Esophagus squamous epithelium (tissue), 5 donors: ENCODE measurements at regions not wholly inside any gene's neighbourhood (a gene's known extent, or its start where the extent isn't known, plus 50 kb on each side); places are given as distances from the start of the nearest gene placed in this dataset.
A peak's percentile ranks its signal among the peaks of the same experiment; 100 is the strongest.

Experiments
- DNase-seq: peaks from one replicate; lab custom pipeline; 2025; lab: John Stamatoyannopoulos, UW
- H3K27ac ChIP-seq, 4 donors: fragments of 200-600 bp; sonication (generic); one replicate each; pipeline ENCODE4 v1.5.1; 2016 to 2019; ENCODE audit warnings: mild to moderate bottlenecking in 1 of 4
- H3K27me3 ChIP-seq, 4 donors: fragments of 200-600 bp; sonication (generic); 1 replicate in 3 of 4; 2 replicates in 1 of 4; pipeline versions ENCODE4 v1.5.1 to v1.6.0; 2017 to 2021; ENCODE audit warnings: antibody characterized with exemption in 1 of 4
- H3K36me3 ChIP-seq, 3 donors: fragments of 200-600 bp; sonication (generic); one replicate each; pipeline ENCODE4 v1.5.1; 2016 to 2019
- H3K4me1 ChIP-seq, 3 donors: fragments of 200-600 bp; sonication (generic); one replicate each; pipeline ENCODE4 v1.5.1; 2017 to 2019
- H3K4me3 ChIP-seq, 4 donors: fragments of 200-600 bp; sonication (generic); 1 replicate in 3 of 4; 2 replicates in 1 of 4; pipeline ENCODE4 v1.5.1; 2016 to 2019; ENCODE audit warnings: mild to moderate bottlenecking in 2 of 4, moderate library complexity in 1 of 4
- H3K9me3 ChIP-seq, 3 donors: fragments of 200-600 bp; sonication (generic); one replicate each; pipeline ENCODE4 v1.5.1; 2016 to 2019
- POLR2A ChIP-seq, 4 donors: fragments of 450-650 bp; IDR thresholded peaks; one replicate each; pipeline ENCODE4 v1.6.1; 2017; ENCODE audit warnings: antibody characterized with exemption in 4 of 4, mild to moderate bottlenecking in 4 of 4, moderate library complexity in 3 of 4
- WGBS, 2 donors: methylation state at CpG; one replicate each; pipeline ENCODE4 v1.1.5; 2018; 5-methylcytosine and 5-hydroxymethylcytosine counted together
- intact Hi-C: fragments of 100-400 bp; cut with DNase I; formaldehyde crosslinking; loops from one replicate; pipeline ENCODE4 v1.15.0; 2022
- TF ChIP-seq, protein P1 (sequence below), 6 experiments: fragments of 450-650 bp in 4 of 6; fragments of 200-600 bp in 2 of 6; sonication (generic) in 2 of 6; IDR thresholded peaks; one replicate each; pipeline ENCODE4 v1.5.1; 2016 to 2019; ENCODE audit warnings: antibody characterized with exemption in 6 of 6, mild to moderate bottlenecking in 4 of 6, moderate library complexity in 4 of 6
- donor health status: DM: yes; HTN: yes; CAD: no.

DNA sequence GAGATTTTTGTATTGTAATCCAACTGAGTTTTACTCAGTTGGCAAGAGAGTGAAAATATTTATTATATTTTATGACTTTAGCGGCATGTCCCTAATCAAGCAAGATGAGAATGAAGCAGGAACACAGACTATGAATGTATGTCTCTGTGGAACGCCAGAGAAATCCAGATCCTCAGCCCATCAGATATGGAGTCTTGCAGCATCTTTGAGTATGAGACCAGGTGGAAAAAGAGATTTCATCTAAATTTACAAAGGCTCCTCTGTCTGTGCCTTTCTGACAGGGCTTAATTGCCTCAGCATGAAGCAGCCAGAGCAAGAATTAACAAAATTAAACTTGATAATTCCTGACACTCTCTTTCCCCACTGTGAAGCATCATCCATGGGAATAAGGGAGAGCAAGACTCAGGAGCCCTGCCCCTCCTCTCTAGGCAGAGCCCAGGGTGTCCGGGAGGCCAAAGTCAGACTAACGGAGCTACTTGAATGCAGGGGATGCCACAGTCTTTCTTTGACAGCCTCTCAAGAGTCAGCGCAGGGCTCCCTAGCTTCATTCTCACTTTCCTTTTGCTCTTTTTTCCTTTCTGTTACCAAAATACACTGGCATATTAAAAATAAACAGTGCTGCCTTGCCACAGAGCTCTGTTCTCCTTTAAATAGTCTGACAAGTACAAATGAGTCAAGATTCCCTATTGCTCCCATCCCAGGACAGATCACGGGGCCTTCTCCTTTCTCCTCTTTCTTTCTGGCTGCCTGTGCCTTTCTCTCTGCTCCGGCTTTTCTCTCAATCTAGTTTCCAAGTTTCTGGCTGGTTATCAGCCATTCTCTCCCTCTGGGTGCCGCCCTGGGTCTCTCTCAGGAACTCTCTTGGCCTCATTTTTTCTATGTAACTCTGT, 132.2 kb upstream of the INHBA start:
- H3K9me3 ChIP-seq = no peaks in the 10 kb centered on the region
- no peaks in the 10 kb centered on the region for H3K27me3 ChIP-seq
- TF ChIP-seq, protein P1, sequence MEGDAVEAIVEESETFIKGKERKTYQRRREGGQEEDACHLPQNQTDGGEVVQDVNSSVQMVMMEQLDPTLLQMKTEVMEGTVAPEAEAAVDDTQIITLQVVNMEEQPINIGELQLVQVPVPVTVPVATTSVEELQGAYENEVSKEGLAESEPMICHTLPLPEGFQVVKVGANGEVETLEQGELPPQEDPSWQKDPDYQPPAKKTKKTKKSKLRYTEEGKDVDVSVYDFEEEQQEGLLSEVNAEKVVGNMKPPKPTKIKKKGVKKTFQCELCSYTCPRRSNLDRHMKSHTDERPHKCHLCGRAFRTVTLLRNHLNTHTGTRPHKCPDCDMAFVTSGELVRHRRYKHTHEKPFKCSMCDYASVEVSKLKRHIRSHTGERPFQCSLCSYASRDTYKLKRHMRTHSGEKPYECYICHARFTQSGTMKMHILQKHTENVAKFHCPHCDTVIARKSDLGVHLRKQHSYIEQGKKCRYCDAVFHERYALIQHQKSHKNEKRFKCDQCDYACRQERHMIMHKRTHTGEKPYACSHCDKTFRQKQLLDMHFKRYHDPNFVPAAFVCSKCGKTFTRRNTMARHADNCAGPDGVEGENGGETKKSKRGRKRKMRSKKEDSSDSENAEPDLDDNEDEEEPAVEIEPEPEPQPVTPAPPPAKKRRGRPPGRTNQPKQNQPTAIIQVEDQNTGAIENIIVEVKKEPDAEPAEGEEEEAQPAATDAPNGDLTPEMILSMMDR (IDR thresholded peaks at IDR 0.05) = no peak
- no peak for TF ChIP-seq POLR2A (IDR thresholded peaks at IDR 0.05)
- WGBS, 2 donors = 53 to 65% methylated on average over 6 to 8 of the region's 8 CpGs
- H3K4me1 ChIP-seq = peaks cover 0 to 12% (median 0%) of the 10 kb centered on the region in 3 donors
- peak overlapping the region in 3 of 4 donors; percentile 60 to 72 (median 60) for H3K27ac ChIP-seq
- no peak for DNase-seq
- H3K4me3 ChIP-seq = peak overlapping the region in 1 of 4 donors; percentile 19
- intact Hi-C loops = no loop called here
- no peaks in the 10 kb centered on the region for H3K36me3 ChIP-seq

GRCh38 chr7:41832941-41833340, 130.1 kb upstream of the INHBA start:
- H3K36me3 ChIP-seq = no peaks in the 10 kb centered on the region
- no peaks in the 10 kb centered on the region for H3K9me3 ChIP-seq
- no peak overlapping the region for H3K27ac ChIP-seq
- H3K4me1 ChIP-seq = peaks cover 0 to 12% (median 0%) of the 10 kb centered on the region in 3 donors
- TF ChIP-seq, protein P1 (IDR thresholded peaks at IDR 0.05) = no peak
- TF ChIP-seq POLR2A (IDR thresholded peaks at IDR 0.05) = no peak
- intact Hi-C loops = no loop called here
- no peak overlapping the region for H3K4me3 ChIP-seq
- WGBS, 2 donors = 58 to 80% methylated on average over 4 of the region's 4 CpGs
- H3K27me3 ChIP-seq = no peaks in the 10 kb centered on the region
- no peak for DNase-seq

DNA sequence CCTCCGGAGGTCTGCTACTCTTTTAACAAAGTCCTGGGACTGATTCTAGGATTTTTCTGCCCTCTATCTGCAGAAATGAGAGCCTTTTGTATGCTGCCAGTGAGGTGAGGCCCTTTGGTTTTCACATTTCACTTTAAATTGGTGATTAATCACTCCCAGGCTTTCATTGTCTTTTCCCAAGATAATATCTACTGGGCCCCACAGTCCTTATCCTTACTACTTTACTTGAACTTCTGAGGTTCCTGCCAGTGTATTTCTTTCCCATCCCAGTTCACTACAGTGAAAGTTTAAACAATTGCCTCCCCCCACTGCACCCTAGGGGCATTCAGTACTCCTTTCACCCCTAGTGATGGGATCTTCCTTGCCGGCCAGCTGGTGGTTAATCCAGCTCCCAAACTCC, 127.4 kb upstream of the INHBA start:
- Histone ChIP-seq H3K4me1 (peaks cover 0 to 5% (median 0%) of the 10 kb centered on the region in 3 donors), H3K27ac (no peak overlapping the region), H3K4me3 (no peak overlapping the region), H3K9me3 (no peaks in the 10 kb centered on the region), H3K27me3 (no peaks in the 10 kb centered on the region), H3K36me3 (no peaks in the 10 kb centered on the region)
- WGBS, 2 donors = 38 to 55% methylated on average over 1 to 2 of the region's 2 CpGs
- DNase-seq = no peak
- intact Hi-C loops = no loop called here
- TF ChIP-seq, protein P1 (IDR thresholded peaks at IDR 0.05) = no peak
- no peak for TF ChIP-seq POLR2A (IDR thresholded peaks at IDR 0.05)

DNA sequence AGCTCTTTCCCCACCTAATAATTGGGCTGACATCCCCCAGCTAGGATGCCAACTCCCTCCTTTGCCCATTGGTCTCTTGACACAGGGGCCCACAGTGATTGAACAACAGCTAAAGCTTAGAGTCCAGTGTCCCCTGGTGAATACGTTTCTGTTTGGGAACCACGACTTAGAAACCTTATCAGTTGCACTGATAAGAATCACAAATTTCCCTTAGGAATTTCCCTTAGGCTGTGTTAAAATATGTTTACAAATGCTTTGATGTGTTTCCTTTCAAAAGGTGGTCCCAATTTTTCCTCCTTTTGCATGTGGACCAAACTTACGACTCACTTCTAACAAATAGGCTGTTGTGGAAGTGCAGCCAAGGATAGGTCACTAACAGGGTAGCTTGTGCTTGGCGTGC, 126.0 kb upstream of the INHBA start:
- WGBS, 2 donors = 43 to 64% methylated on average over 4 of the region's 4 CpGs
- DNase-seq = no peak

DNA sequence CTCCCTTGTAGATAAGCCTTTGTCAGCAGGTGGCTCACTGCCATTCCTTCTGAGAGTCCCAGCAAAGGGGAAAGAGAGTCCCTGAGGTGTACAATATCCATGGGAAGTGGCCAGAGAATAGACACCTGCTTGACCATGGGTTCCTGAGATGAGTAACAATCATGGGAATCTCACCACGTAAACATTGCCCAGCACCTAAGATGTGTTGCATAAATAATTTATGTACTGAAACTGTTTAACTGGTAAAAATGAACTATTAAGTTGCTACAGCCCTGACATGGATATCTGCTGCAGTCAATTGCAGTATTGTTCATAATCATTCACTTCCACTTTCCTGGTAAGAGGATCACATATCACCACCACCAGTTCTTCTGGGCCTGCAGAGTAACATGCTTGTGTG, 123.8 kb upstream of the INHBA start:
- no peaks in the 10 kb centered on the region for H3K27me3 ChIP-seq
- 94 to 100% methylated on average over 1 of the region's 1 CpG for WGBS, 2 donors
- H3K4me1 ChIP-seq = no peaks in the 10 kb centered on the region
- no peak overlapping the region for H3K27ac ChIP-seq
- H3K4me3 ChIP-seq = no peak overlapping the region
- TF ChIP-seq, protein P1 (IDR thresholded peaks at IDR 0.05) = no peak
- no peak for TF ChIP-seq POLR2A (IDR thresholded peaks at IDR 0.05)
- no peaks in the 10 kb centered on the region for H3K36me3 ChIP-seq
- no peaks in the 10 kb centered on the region for H3K9me3 ChIP-seq
- no peak for DNase-seq
- intact Hi-C loops = no loop called here

More for the DNA sequence above, 126.0 kb upstream of the INHBA start:
- Histone ChIP-seq H3K36me3 (no peaks in the 10 kb centered on the region), H3K27ac (no peak overlapping the region), H3K27me3 (no peaks in the 10 kb centered on the region), H3K9me3 (no peaks in the 10 kb centered on the region), H3K4me3 (no peak overlapping the region), H3K4me1 (no peaks in the 10 kb centered on the region)
- TF ChIP-seq, protein P1 (IDR thresholded peaks at IDR 0.05) = no peak
- TF ChIP-seq POLR2A (IDR thresholded peaks at IDR 0.05) = no peak
- intact Hi-C loops = no loop called here
